ENCODE measurements at regions not wholly inside any gene's neighbourhood (a gene's known extent, or its start where the extent isn't known, plus 50 kb on each side); places are given as distances from the start of the nearest gene placed in this dataset.

- no peaks in the 10 kb centered on the region for H3K27me3 Mint-ChIP-seq
- H3K4me3 Mint-ChIP-seq = no peak overlapping the region
- no peak for TF ChIP-seq CTCF (IDR thresholded peaks at IDR 0.05)
- H3K36me3 Mint-ChIP-seq (ENCODE audit: low read depth) = no peaks in the 10 kb centered on the region
- peaks cover 4% of the 10 kb centered on the region for H3K9me3 Mint-ChIP-seq
- H3K4me1 Mint-ChIP-seq = no peaks in the 10 kb centered on the region
- ChIA-PET CTCF (interaction anchor here (0.6 kb wide), 1 partner anchor 29 kb away, joined by 3 read pairs; no protein-coding TSS in a partner anchor), POLR2A (no interaction called here)
- H3K27ac Mint-ChIP-seq = no peak overlapping the region
- intact Hi-C loops (cut with micrococcal nuclease) = no loop called here
- ATAC-seq (ENCODE audit: low read depth) = no peak
- DNase-seq = no peak
Measured at GRCh38 chr17:13253733-13254410, 236.0 kb upstream of the ELAC2 start.

- DNase-seq (no peak), ATAC-seq (ENCODE audit: low read depth) (no peak)
- H3K27me3 Mint-ChIP-seq = no peaks in the 10 kb centered on the region
- H3K27ac Mint-ChIP-seq = no peak overlapping the region
- H3K9me3 Mint-ChIP-seq = peaks cover 3% of the 10 kb centered on the region
- no peak for TF ChIP-seq CTCF (IDR thresholded peaks at IDR 0.05)
- no peaks in the 10 kb centered on the region for H3K4me1 Mint-ChIP-seq
- POLR2A ChIA-PET = no interaction called here
- CTCF ChIA-PET = no interaction called here
- no peak overlapping the region for H3K4me3 Mint-ChIP-seq
- no peaks in the 10 kb centered on the region for H3K36me3 Mint-ChIP-seq (ENCODE audit: low read depth)
- intact Hi-C loops (cut with micrococcal nuclease) = no loop called here
Measured at GRCh38 chr17:13244513-13244912, 226.7 kb upstream of the ELAC2 start.

DNA sequence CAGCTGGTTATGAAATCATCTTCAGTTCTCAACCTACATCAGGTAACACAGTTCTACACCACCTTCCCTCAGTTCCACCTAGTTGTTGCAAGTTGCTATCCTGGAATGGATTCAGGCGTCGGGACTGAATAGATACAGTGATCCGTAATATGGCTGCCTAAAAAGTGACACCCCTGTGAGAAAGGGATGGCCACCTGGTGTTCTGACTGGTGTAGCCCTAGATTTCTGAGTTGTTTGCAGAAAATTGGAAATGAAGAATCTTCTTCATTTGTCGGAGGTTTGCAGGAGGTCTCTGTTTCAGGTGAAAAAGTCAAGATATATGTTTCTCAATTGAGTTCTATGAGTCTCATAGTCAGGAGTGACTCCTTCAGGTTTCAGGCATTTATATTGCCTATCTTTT, 225.8 kb upstream of the ELAC2 start:
- H3K9me3 Mint-ChIP-seq = peaks cover 3% of the 10 kb centered on the region
- ChIA-PET CTCF (no interaction called here), POLR2A (no interaction called here)
- H3K27ac Mint-ChIP-seq = no peak overlapping the region
- H3K36me3 Mint-ChIP-seq (ENCODE audit: low read depth) = no peaks in the 10 kb centered on the region
- no peaks in the 10 kb centered on the region for H3K4me1 Mint-ChIP-seq
- DNase-seq (no peak), ATAC-seq (ENCODE audit: low read depth) (no peak)
- no peaks in the 10 kb centered on the region for H3K27me3 Mint-ChIP-seq
- no peak for TF ChIP-seq CTCF (IDR thresholded peaks at IDR 0.05)
- no peak overlapping the region for H3K4me3 Mint-ChIP-seq
- intact Hi-C loops (cut with micrococcal nuclease) = no loop called here

DNA sequence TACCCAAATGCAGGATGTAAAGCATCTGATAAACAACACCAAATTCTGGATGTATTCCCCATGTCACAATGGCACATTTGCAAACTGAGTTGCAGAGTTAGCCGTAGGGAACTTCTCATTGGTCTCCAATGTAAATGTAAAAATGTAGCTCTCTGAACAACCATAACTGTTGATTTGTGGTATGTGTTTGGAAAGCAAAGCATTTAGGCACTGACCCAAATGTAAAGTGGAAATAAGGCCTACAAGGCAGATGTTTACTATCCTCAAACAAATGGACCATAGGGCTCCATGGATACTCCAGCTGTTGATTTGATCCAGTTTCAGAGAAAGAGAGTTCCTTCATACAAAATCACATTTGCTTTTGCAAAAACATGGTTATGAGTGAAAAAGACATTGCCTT, 223.0 kb upstream of the ELAC2 start:
- Mint-ChIP-seq H3K9me3 (peaks cover 4% of the 10 kb centered on the region), H3K4me3 (no peak overlapping the region), H3K36me3 (ENCODE audit: low read depth) (no peaks in the 10 kb centered on the region), H3K27ac (no peak overlapping the region), H3K27me3 (no peaks in the 10 kb centered on the region), H3K4me1 (no peaks in the 10 kb centered on the region)
- POLR2A ChIA-PET = no interaction called here
- intact Hi-C loops (cut with micrococcal nuclease) = no loop called here
- no peak for TF ChIP-seq CTCF (IDR thresholded peaks at IDR 0.05)
- CTCF ChIA-PET = no interaction called here
- no peak for ATAC-seq (ENCODE audit: low read depth)
- no peak for DNase-seq

DNA sequence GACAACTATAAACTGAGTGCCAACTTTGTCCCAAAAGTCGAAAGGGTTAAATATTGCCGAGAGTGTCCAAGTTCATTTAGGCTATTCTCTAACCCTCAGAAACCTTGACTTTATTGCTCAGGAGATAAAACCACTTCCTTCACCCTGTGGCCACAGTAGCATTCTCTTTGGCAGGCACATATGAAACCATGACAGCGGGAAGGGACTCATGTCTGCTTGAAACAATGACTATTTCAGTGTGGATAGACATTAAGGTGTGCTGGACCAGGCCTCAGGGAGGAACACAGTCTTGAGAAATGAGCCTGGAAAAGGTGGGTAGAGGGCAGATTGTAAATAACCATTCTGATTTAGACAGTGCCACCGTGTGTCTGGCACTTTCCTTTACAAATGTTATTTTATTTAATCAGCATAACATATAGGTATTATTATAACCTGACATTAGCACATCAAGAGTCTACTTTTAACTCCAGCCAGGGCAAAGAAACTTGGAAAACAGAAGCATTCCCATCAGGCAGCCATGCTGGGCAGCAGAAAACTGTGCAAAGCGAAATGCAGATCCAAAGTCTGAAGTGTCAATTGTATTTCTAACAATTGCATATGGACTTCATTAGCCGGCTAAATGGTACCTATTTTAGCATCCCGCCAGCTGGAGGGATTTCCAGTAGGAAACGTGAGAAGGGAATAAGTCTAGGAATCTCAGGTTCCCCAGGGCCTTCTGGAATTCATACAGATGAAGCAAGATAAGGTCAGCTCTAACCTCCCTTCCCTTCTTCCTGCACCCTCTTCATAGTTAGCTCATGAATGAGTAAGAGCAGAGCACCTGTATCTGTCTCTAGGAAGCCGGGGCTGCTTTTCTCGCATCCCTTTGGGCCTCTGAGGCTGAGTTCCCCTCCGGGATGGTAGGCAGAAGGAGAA, 212.8 kb upstream of the ELAC2 start:
- intact Hi-C loops (cut with micrococcal nuclease) = no loop called here
- ATAC-seq (ENCODE audit: low read depth) (no peak), DNase-seq (no peak)
- POLR2A ChIA-PET = no interaction called here
- Mint-ChIP-seq H3K4me3 (no peak overlapping the region), H3K36me3 (ENCODE audit: low read depth) (no peaks in the 10 kb centered on the region), H3K27me3 (no peaks in the 10 kb centered on the region), H3K27ac (no peak overlapping the region), H3K9me3 (no peaks in the 10 kb centered on the region), H3K4me1 (no peaks in the 10 kb centered on the region)
- CTCF ChIA-PET = no interaction called here
- no peak for TF ChIP-seq CTCF (IDR thresholded peaks at IDR 0.05)

Data from activated B cell treated with CpG ODN at 0.5 μM for 24 hours (primary cell).